CD14-positive monocyte (primary cell): ENCODE measurements at regions not wholly inside any gene's neighbourhood (a gene's known extent, or its start where the extent isn't known, plus 50 kb on each side); places are given as distances from the start of the nearest gene placed in this dataset.

Experiments
- DNase-seq, 3 donors: peaks; one replicate each; pipeline ENCODE4 v3.0.0-alpha.2; 2011 to 2022
- H2AFZ ChIP-seq: 2 replicates; pipeline ENCODE4 v1.6.0; 2012; ENCODE audit warnings: mild to moderate bottlenecking, low read depth, low read length, inconsistent platforms; ENCODE audit not compliant: insufficient read depth, poor library complexity, severe bottlenecking
- H3K27ac ChIP-seq, 2 donors: 1 replicate in 1 of 2; 2 replicates in 1 of 2; pipeline ENCODE4 v1.5.1; 2012 to 2013; ENCODE audit warnings: low read length in 2 of 2, control low read depth in 1 of 2, inconsistent platforms in 1 of 2, low read depth in 1 of 2, mild to moderate bottlenecking in 1 of 2
- H3K27me3 ChIP-seq, 2 donors: one replicate each; pipeline versions ENCODE4 v1.6.0 to v1.6.1; 2011 to 2013; ENCODE audit warnings: low read length in 2 of 2; ENCODE audit not compliant: control insufficient read depth in 2 of 2, insufficient read depth in 2 of 2
- H3K36me3 ChIP-seq, 2 donors: replicated peaks in 1 of 2; 1 replicate in 1 of 2; 2 replicates in 1 of 2; pipeline versions ENCODE4 v1.5.1 to v1.6.1; 2012 to 2013; ENCODE audit warnings: low read length in 2 of 2, control low read depth in 1 of 2, inconsistent platforms in 1 of 2, mild to moderate bottlenecking in 1 of 2; ENCODE audit not compliant: insufficient read depth in 2 of 2, control insufficient read depth in 1 of 2
- H3K4me1 ChIP-seq, 2 donors: 1 replicate in 1 of 2; 2 replicates in 1 of 2; pipeline versions ENCODE4 v1.5.1 to v1.6.1; 2012 to 2013; ENCODE audit warnings: low read length in 2 of 2, control low read depth in 1 of 2, inconsistent platforms in 1 of 2, mild to moderate bottlenecking in 1 of 2, moderate library complexity in 1 of 2; ENCODE audit not compliant: insufficient read depth in 2 of 2, control insufficient read depth in 1 of 2
- H3K4me2 ChIP-seq: replicated peaks from 2 replicates; pipeline ENCODE3; 2012; ENCODE audit warnings: low read length, moderate library complexity, mild to moderate bottlenecking; ENCODE audit not compliant: poor library complexity, severe bottlenecking; ENCODE audit errors: extremely low read depth
- H3K4me3 ChIP-seq, 3 experiments: fragments of 200-600 bp in 1 of 3; sonication (generic) in 1 of 3; replicated peaks in 1 of 3; 1 replicate in 2 of 3; 2 replicates in 1 of 3; pipeline ENCODE4 v1.5.1; 2011 to 2013; ENCODE audit warnings: low read length in 3 of 3, mild to moderate bottlenecking in 3 of 3, control low read depth in 2 of 3, low read depth in 2 of 3, inconsistent platforms in 1 of 3, moderate library complexity in 1 of 3
- H3K79me2 ChIP-seq: 2 replicates; pipeline ENCODE4 v1.6.0; 2012; ENCODE audit warnings: mild to moderate bottlenecking, control low read depth, inconsistent platforms, low read length, moderate library complexity; ENCODE audit not compliant: insufficient read depth
- H3K9ac ChIP-seq: 2 replicates; pipeline ENCODE4 v1.6.0; 2017; ENCODE audit warnings: low read length, mild to moderate bottlenecking; ENCODE audit not compliant: insufficient read depth, poor library complexity, severe bottlenecking
- H3K9me3 ChIP-seq, 2 donors: replicated peaks in 1 of 2; 1 replicate in 1 of 2; 2 replicates in 1 of 2; pipeline versions ENCODE4 v1.5.1 to v1.6.1; 2012 to 2013; ENCODE audit warnings: low read length in 2 of 2, control low read depth in 1 of 2; ENCODE audit not compliant: control insufficient read depth in 1 of 2, insufficient read depth in 1 of 2
- H4K20me1 ChIP-seq: 2 replicates; pipeline ENCODE4 v1.6.0; 2012; ENCODE audit warnings: mild to moderate bottlenecking, low read length, control low read depth, moderate library complexity; ENCODE audit not compliant: insufficient read depth
- H3K27ac Mint-ChIP-seq, 7 donors: one replicate each; pipeline ENCODE4 v1.8.0; 2020; ENCODE audit warnings: mild to moderate bottlenecking in 7 of 7, mixed read lengths in 7 of 7, moderate library complexity in 6 of 7, inconsistent platforms in 2 of 7
- H3K27me3 Mint-ChIP-seq, 3 donors: one replicate each; pipeline ENCODE4 v1.8.0; 2021 to 2022; ENCODE audit warnings: low read depth in 3 of 3, mild to moderate bottlenecking in 3 of 3, mixed read lengths in 3 of 3, moderate library complexity in 3 of 3, inconsistent platforms in 1 of 3
- H3K36me3 Mint-ChIP-seq, 2 donors: one replicate each; pipeline ENCODE4 v1.8.0; 2020; ENCODE audit warnings: mixed read lengths in 2 of 2, inconsistent platforms in 1 of 2, mild to moderate bottlenecking in 1 of 2
- H3K4me1 Mint-ChIP-seq: one replicate; pipeline ENCODE4 v1.8.0; 2020; ENCODE audit warnings: mild to moderate bottlenecking, mixed read lengths
- H3K4me3 Mint-ChIP-seq, 2 donors: one replicate each; pipeline ENCODE4 v1.8.0; 2020; ENCODE audit warnings: mild to moderate bottlenecking in 2 of 2, mixed read lengths in 2 of 2, moderate library complexity in 1 of 2
- H3K9me3 Mint-ChIP-seq, 7 donors: one replicate each; pipeline ENCODE4 v1.8.0; 2020 to 2022; ENCODE audit warnings: mixed read lengths in 7 of 7, mild to moderate bottlenecking in 6 of 7, moderate library complexity in 6 of 7, inconsistent platforms in 2 of 7
- whole genome bisulfite sequencing: methylation state at CpG from one replicate; pipeline ENCODE4 v1.1.5; 2013; ENCODE audit warnings: missing lambda C conversion rate; ENCODE audit not compliant: insufficient coverage; 5-methylcytosine and 5-hydroxymethylcytosine counted together
- intact Hi-C, 2 donors: fragments of 100-400 bp; cut with micrococcal nuclease; formaldehyde crosslinking; loops; one replicate each; pipeline versions ENCODE4 v1.15.0 to v1.15.1; 2023
- TF ChIP-seq, protein P1 (sequence below): fragments of 200-600 bp; IDR thresholded peaks from one replicate; pipeline ENCODE4 v1.8.0; 2022; ENCODE audit warnings: antibody characterized with exemption, mild to moderate bottlenecking

DNA sequence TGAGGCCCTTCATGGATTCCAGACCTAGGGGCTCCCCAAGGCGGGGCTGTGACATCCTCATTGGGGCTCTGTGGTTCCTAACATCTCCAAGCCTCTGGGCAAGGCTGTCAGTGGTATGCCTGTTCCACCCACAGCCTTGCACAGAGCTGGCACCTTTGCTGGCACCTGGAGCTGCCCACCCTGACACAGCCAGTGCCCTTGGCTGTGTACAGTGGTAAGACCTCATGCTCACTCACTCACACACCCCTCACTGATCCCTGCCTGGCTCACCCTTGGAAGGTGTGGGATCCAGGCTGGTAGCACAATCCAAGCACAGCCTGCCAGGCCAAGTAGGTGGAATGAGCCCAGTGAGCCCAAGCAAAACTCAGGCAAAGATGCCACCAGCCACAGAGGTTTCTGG, 200.4 kb upstream of the PCDH15 start:
- Histone ChIP-seq H2AFZ (no peak overlapping the region), H3K79me2 (no peaks in the 10 kb centered on the region), H3K27me3 (no peaks in the 10 kb centered on the region), H3K4me3 (no peak overlapping the region), H3K4me2 (no peak overlapping the region), H3K27ac (no peak overlapping the region), H3K9ac (no peak overlapping the region), H3K9me3 (peaks cover 0 to 10% of the 10 kb centered on the region in 2 donors), H3K4me1 (no peaks in the 10 kb centered on the region), H3K36me3 (no peaks in the 10 kb centered on the region), H4K20me1 (no peaks in the 10 kb centered on the region)
- Mint-ChIP-seq H3K27ac (no peak overlapping the region), H3K9me3 (peaks cover 0 to 11% (median 4%) of the 10 kb centered on the region in 7 donors), H3K4me3 (no peak overlapping the region), H3K4me1 (no peaks in the 10 kb centered on the region), H3K36me3 (no peaks in the 10 kb centered on the region), H3K27me3 (no peaks in the 10 kb centered on the region)
- intact Hi-C loops: no loop called here
- WGBS: 100% methylated on average over 1 of the region's 1 CpG
- TF ChIP-seq, protein P1, sequence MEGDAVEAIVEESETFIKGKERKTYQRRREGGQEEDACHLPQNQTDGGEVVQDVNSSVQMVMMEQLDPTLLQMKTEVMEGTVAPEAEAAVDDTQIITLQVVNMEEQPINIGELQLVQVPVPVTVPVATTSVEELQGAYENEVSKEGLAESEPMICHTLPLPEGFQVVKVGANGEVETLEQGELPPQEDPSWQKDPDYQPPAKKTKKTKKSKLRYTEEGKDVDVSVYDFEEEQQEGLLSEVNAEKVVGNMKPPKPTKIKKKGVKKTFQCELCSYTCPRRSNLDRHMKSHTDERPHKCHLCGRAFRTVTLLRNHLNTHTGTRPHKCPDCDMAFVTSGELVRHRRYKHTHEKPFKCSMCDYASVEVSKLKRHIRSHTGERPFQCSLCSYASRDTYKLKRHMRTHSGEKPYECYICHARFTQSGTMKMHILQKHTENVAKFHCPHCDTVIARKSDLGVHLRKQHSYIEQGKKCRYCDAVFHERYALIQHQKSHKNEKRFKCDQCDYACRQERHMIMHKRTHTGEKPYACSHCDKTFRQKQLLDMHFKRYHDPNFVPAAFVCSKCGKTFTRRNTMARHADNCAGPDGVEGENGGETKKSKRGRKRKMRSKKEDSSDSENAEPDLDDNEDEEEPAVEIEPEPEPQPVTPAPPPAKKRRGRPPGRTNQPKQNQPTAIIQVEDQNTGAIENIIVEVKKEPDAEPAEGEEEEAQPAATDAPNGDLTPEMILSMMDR: no peak
- no peak for DNase-seq

DNA sequence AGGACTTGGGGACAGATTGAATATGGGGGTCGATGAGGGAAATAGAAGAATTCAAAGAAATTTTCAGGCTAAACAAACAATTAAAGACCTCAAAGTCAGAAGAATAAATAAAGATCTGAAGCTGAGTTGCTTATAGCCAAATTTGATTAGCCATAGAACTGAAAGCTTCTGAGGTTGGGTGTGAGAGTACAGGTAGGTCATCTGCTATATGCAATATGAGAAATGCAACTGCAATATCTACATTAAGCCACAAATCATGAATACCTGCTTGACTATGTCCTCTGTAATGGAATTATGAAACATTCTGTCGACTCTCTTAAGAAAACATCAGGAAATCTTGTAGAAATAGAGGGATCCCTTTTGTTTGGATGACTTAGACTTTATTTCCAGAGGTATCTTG, 192.1 kb upstream of the PCDH15 start:
- Histone ChIP-seq H3K9ac (no peak overlapping the region), H3K79me2 (no peaks in the 10 kb centered on the region), H3K36me3 (no peaks in the 10 kb centered on the region), H3K27me3 (no peaks in the 10 kb centered on the region), H2AFZ (no peak overlapping the region), H3K9me3 (no peaks in the 10 kb centered on the region), H3K4me1 (no peaks in the 10 kb centered on the region), H4K20me1 (no peaks in the 10 kb centered on the region), H3K4me2 (no peak overlapping the region), H3K4me3 (no peak overlapping the region), H3K27ac (no peak overlapping the region)
- intact Hi-C loops: no loop called here
- H3K27me3 Mint-ChIP-seq: no peaks in the 10 kb centered on the region
- no peak overlapping the region for H3K4me3 Mint-ChIP-seq
- no peak for DNase-seq
- H3K4me1 Mint-ChIP-seq: no peaks in the 10 kb centered on the region
- peaks cover 0 to 5% (median 0%) of the 10 kb centered on the region in 7 donors for H3K9me3 Mint-ChIP-seq
- TF ChIP-seq, protein P1: no peak
- no peak overlapping the region for H3K27ac Mint-ChIP-seq
- WGBS: no CpG with 5 or more reads among the region's 2 CpGs
- H3K36me3 Mint-ChIP-seq: no peaks in the 10 kb centered on the region
